ENCODE measurements at regions not wholly inside any gene's neighbourhood (a gene's known extent, or its start where the extent isn't known, plus 50 kb on each side); places are given as distances from the start of the nearest gene placed in this dataset.
A peak's percentile ranks its signal among the peaks of the same experiment; 100 is the strongest.

GRCh38 chr11:19594326-19594725 is 118.3 kb upstream of the NAV2 start:
- DNase-seq: no peak

- no peak for DNase-seq
Measured at GRCh38 chr11:19592842-19593241, 119.8 kb upstream of the NAV2 start.

GRCh38 chr11:19589567-19590260 is 122.9 kb upstream of the NAV2 start:
- DNase-seq: no peak

GRCh38 chr11:19587979-19588378 is 124.7 kb upstream of the NAV2 start:
- DNase-seq: no peak

- DNase-seq: no peak
Measured at GRCh38 chr11:19580646-19581045, 132.0 kb upstream of the NAV2 start.

- DNase-seq: no peak
Measured at GRCh38 chr11:19579957-19580356, 132.7 kb upstream of the NAV2 start.

GRCh38 chr11:19578871-19579270 is 133.8 kb upstream of the NAV2 start:
- no peak for DNase-seq

GRCh38 chr11:19577976-19578619 is 134.5 kb upstream of the NAV2 start:
- DNase-seq: peak; percentile 28

- peak; percentile 25 for DNase-seq
Measured at GRCh38 chr11:19577391-19577975, 135.2 kb upstream of the NAV2 start.

- no peak for DNase-seq
Measured at GRCh38 chr11:19576903-19577302, 135.7 kb upstream of the NAV2 start.

- DNase-seq: no peak
Measured at GRCh38 chr11:19576054-19576453, 136.6 kb upstream of the NAV2 start.

GRCh38 chr11:19574916-19575315 is 137.7 kb upstream of the NAV2 start:
- no peak for DNase-seq

GRCh38 chr11:19573666-19574065 is 139.0 kb upstream of the NAV2 start:
- no peak for DNase-seq

GRCh38 chr11:19571906-19572305 is 140.7 kb upstream of the NAV2 start:
- DNase-seq: no peak

GRCh38 chr11:19570889-19571288 is 141.7 kb upstream of the NAV2 start:
- DNase-seq: no peak

- no peak for DNase-seq
Measured at GRCh38 chr11:19567996-19568395, 144.6 kb upstream of the NAV2 start.

GRCh38 chr11:19566583-19567379 is 145.9 kb upstream of the NAV2 start:
- DNase-seq: no peak

GRCh38 chr11:19565639-19566038 is 147.0 kb upstream of the NAV2 start:
- DNase-seq: no peak

- no peak for DNase-seq
Measured at GRCh38 chr11:19562156-19562555, 150.5 kb upstream of the NAV2 start.

GRCh38 chr11:19561011-19561410 is 151.6 kb upstream of the NAV2 start:
- no peak for DNase-seq

- DNase-seq: no peak
Measured at GRCh38 chr11:19560156-19560555, 152.5 kb upstream of the NAV2 start.

GRCh38 chr11:19559746-19560145 is 152.9 kb upstream of the NAV2 start:
- DNase-seq: no peak

GRCh38 chr11:19558189-19558986 is 154.2 kb upstream of the NAV2 start:
- DNase-seq: peak; percentile 38

Measured in hematopoietic multipotent progenitor cell treated with erythropoietin and hydrocortisone succinate and interleukin-3 and kit ligand, for 4 days (in vitro differentiated cells).